ENCODE measurements at regions not wholly inside any gene's neighbourhood (a gene's known extent, or its start where the extent isn't known, plus 50 kb on each side); places are given as distances from the start of the nearest gene placed in this dataset.
A peak's percentile ranks its signal among the peaks of the same experiment; 100 is the strongest.

GRCh38 chr16:48014349-48015135 is 141.3 kb downstream of the ABCC12 start:
- in situ Hi-C loops (cut with HindIII; ENCODE audit: low pct_unique_long_range_greater_than_20kb, low sequenced_read_pairs) = no loop called here

GRCh38 chr16:48013491-48013901 is 142.3 kb downstream of the ABCC12 start:
- in situ Hi-C loops (cut with HindIII; ENCODE audit: low pct_unique_long_range_greater_than_20kb, low sequenced_read_pairs) = no loop called here
- DNase-seq (ENCODE audit: low read depth) = peak; percentile 86

More at GRCh38 chr16:48014349-48015135, 141.3 kb downstream of the ABCC12 start:
- DNase-seq (ENCODE audit: low read depth) = peak; percentile 58

GRCh38 chr16:48011878-48012658 is 143.7 kb downstream of the ABCC12 start:
- in situ Hi-C loops (cut with HindIII; ENCODE audit: low pct_unique_long_range_greater_than_20kb, low sequenced_read_pairs) = no loop called here
- DNase-seq (ENCODE audit: low read depth) = no peak

- in situ Hi-C loops (cut with HindIII; ENCODE audit: low pct_unique_long_range_greater_than_20kb, low sequenced_read_pairs) = no loop called here
- no peak for DNase-seq (ENCODE audit: low read depth)
These were observed 144.3 kb downstream of the ABCC12 start for GRCh38 chr16:48011466-48011865.

GRCh38 chr16:48008011-48008525 is 147.7 kb downstream of the ABCC12 start:
- in situ Hi-C loops (cut with HindIII; ENCODE audit: low pct_unique_long_range_greater_than_20kb, low sequenced_read_pairs) = no loop called here
- peak; percentile 5 for DNase-seq (ENCODE audit: low read depth)

GRCh38 chr16:48004141-48004695 is 151.6 kb downstream of the ABCC12 start:
- DNase-seq (ENCODE audit: low read depth) = no peak
- in situ Hi-C loops (cut with HindIII; ENCODE audit: low pct_unique_long_range_greater_than_20kb, low sequenced_read_pairs) = no loop called here

- in situ Hi-C loops (cut with HindIII; ENCODE audit: low pct_unique_long_range_greater_than_20kb, low sequenced_read_pairs) = no loop called here
- DNase-seq (ENCODE audit: low read depth) = peak; percentile 95
These were observed 152.4 kb downstream of the ABCC12 start for GRCh38 chr16:48003206-48003907.

- in situ Hi-C loops (cut with HindIII; ENCODE audit: low pct_unique_long_range_greater_than_20kb, low sequenced_read_pairs) = no loop called here
- no peak for DNase-seq (ENCODE audit: low read depth)
These were observed 154.4 kb downstream of the ABCC12 start for GRCh38 chr16:48001324-48001895.

GRCh38 chr16:48000622-48001021 is 155.2 kb downstream of the ABCC12 start:
- no peak for DNase-seq (ENCODE audit: low read depth)
- in situ Hi-C loops (cut with HindIII; ENCODE audit: low pct_unique_long_range_greater_than_20kb, low sequenced_read_pairs) = no loop called here

GRCh38 chr16:47999595-47999994 is 156.2 kb downstream of the ABCC12 start:
- in situ Hi-C loops (cut with HindIII; ENCODE audit: low pct_unique_long_range_greater_than_20kb, low sequenced_read_pairs) = no loop called here
- no peak for DNase-seq (ENCODE audit: low read depth)

- in situ Hi-C loops (cut with HindIII; ENCODE audit: low pct_unique_long_range_greater_than_20kb, low sequenced_read_pairs) = no loop called here
- no peak for DNase-seq (ENCODE audit: low read depth)
These were observed 160.4 kb downstream of the ABCC12 start for GRCh38 chr16:47995354-47995753.

GRCh38 chr16:47991491-47991890 is 164.3 kb downstream of the ABCC12 start:
- in situ Hi-C loops (cut with HindIII; ENCODE audit: low pct_unique_long_range_greater_than_20kb, low sequenced_read_pairs) = no loop called here

GRCh38 chr16:47990676-47991075 is 165.1 kb downstream of the ABCC12 start:
- DNase-seq (ENCODE audit: low read depth) = no peak
- in situ Hi-C loops (cut with HindIII; ENCODE audit: low pct_unique_long_range_greater_than_20kb, low sequenced_read_pairs) = no loop called here

More at GRCh38 chr16:47991491-47991890, 164.3 kb downstream of the ABCC12 start:
- DNase-seq (ENCODE audit: low read depth) = no peak

- in situ Hi-C loops (cut with HindIII; ENCODE audit: low pct_unique_long_range_greater_than_20kb, low sequenced_read_pairs) = no loop called here
- no peak for DNase-seq (ENCODE audit: low read depth)
These were observed 168.7 kb downstream of the ABCC12 start for GRCh38 chr16:47987136-47987535.

GRCh38 chr16:47986031-47986430 is 169.8 kb downstream of the ABCC12 start:
- in situ Hi-C loops (cut with HindIII; ENCODE audit: low pct_unique_long_range_greater_than_20kb, low sequenced_read_pairs) = no loop called here

GRCh38 chr16:47984669-47985068 is 171.1 kb downstream of the ABCC12 start:
- in situ Hi-C loops (cut with HindIII; ENCODE audit: low pct_unique_long_range_greater_than_20kb, low sequenced_read_pairs) = no loop called here

More at GRCh38 chr16:47986031-47986430, 169.8 kb downstream of the ABCC12 start:
- DNase-seq (ENCODE audit: low read depth) = no peak

GRCh38 chr16:47983999-47984580 is 171.7 kb downstream of the ABCC12 start:
- no peak for DNase-seq (ENCODE audit: low read depth)
- in situ Hi-C loops (cut with HindIII; ENCODE audit: low pct_unique_long_range_greater_than_20kb, low sequenced_read_pairs) = no loop called here

More at GRCh38 chr16:47984669-47985068, 171.1 kb downstream of the ABCC12 start:
- no peak for DNase-seq (ENCODE audit: low read depth)

GRCh38 chr16:47980212-47980611 is 175.6 kb downstream of the ABCC12 start:
- DNase-seq (ENCODE audit: low read depth) = no peak
- in situ Hi-C loops (cut with HindIII; ENCODE audit: low pct_unique_long_range_greater_than_20kb, low sequenced_read_pairs) = no loop called here

Data from Caki2 (cell line).